ENCODE measurements at regions not wholly inside any gene's neighbourhood (a gene's known extent, or its start where the extent isn't known, plus 50 kb on each side); places are given as distances from the start of the nearest gene placed in this dataset.

GRCh38 chr10:3549118-3549517, 235.9 kb downstream of the KLF6 start:
- no peak for TF ChIP-seq CTCF (IDR thresholded peaks at IDR 0.05)
- no peak for TF ChIP-seq ZFX (IDR thresholded peaks at IDR 0.05; ENCODE audit: borderline replicate concordance)

All from 22Rv1 (cell line).